Common myeloid progenitor, CD34-positive (primary cell): ENCODE measurements at regions not wholly inside any gene's neighbourhood (a gene's known extent, or its start where the extent isn't known, plus 50 kb on each side); places are given as distances from the start of the nearest gene placed in this dataset.

ENCODE experiments used
- CTCF ChIA-PET: fragments of 350-600 bp; sonication (Branson Sonifier 250); formaldehyde crosslinking; loops from one replicate; lab custom pipeline; 2021; ENCODE audit warnings: antibody characterized with exemption; lab: Charles Lee
- POLR2A ChIA-PET: fragments of 350-600 bp; sonication (Branson Sonifier 250); formaldehyde crosslinking; loops from one replicate; lab custom pipeline; 2021; ENCODE audit warnings: antibody characterized with exemption; lab: Charles Lee
- DNase-seq, 3 donors: peaks; one replicate each; pipeline versions ENCODE4 v3.0.0 to v3.0.0-alpha.2; 2013
- H3K27ac ChIP-seq, 2 experiments: 1 replicate in 1 of 2; 2 replicates in 1 of 2; pipeline ENCODE4 v1.7.0; 2013; ENCODE audit warnings: inconsistent platforms in 2 of 2, low read length in 2 of 2, mild to moderate bottlenecking in 2 of 2, low read depth in 1 of 2, moderate library complexity in 1 of 2; ENCODE audit not compliant: severe bottlenecking in 2 of 2, insufficient read depth in 1 of 2, poor library complexity in 1 of 2
- H3K27me3 ChIP-seq, 5 experiments: replicated peaks in 2 of 5; 1 replicate in 3 of 5; 2 replicates in 2 of 5; pipeline versions ENCODE4 v1.6.1 to v1.7.0; 2013; ENCODE audit warnings: low read length in 4 of 5, mild to moderate bottlenecking in 2 of 5, moderate library complexity in 2 of 5, inconsistent platforms in 1 of 5; ENCODE audit not compliant: insufficient read depth in 5 of 5, control insufficient read depth in 4 of 5
- H3K36me3 ChIP-seq, 4 experiments: 1 replicate in 2 of 4; 2 replicates in 2 of 4; pipeline versions ENCODE4 v1.6.1 to v1.7.0; 2013; ENCODE audit warnings: low read length in 3 of 4, control low read depth in 1 of 4, mild to moderate bottlenecking in 1 of 4; ENCODE audit not compliant: control insufficient read depth in 4 of 4, insufficient read depth in 4 of 4
- H3K4me1 ChIP-seq, 4 experiments: 1 replicate in 3 of 4; 2 replicates in 1 of 4; pipeline versions ENCODE4 v1.6.1 to v1.7.1; 2013; ENCODE audit warnings: low read length in 3 of 4, mild to moderate bottlenecking in 3 of 4, control low read depth in 1 of 4, inconsistent platforms in 1 of 4, moderate library complexity in 1 of 4; ENCODE audit not compliant: control insufficient read depth in 4 of 4, insufficient read depth in 4 of 4; ENCODE audit errors: control extremely low read depth in 1 of 4
- H3K4me3 ChIP-seq, 7 experiments: 1 replicate in 4 of 7; 2 replicates in 3 of 7; pipeline versions ENCODE4 v1.5.1 to v1.7.0; 2013; ENCODE audit warnings: mild to moderate bottlenecking in 7 of 7, low read length in 6 of 7, moderate library complexity in 6 of 7, inconsistent platforms in 2 of 7, low read depth in 2 of 7, control low read depth in 1 of 7; ENCODE audit not compliant: insufficient read depth in 4 of 7, control insufficient read depth in 1 of 7; ENCODE audit errors: extremely low read depth in 1 of 7
- H3K9me3 ChIP-seq, 5 experiments: 1 replicate in 4 of 5; 2 replicates in 1 of 5; pipeline versions ENCODE4 v1.6.1 to v1.7.1; 2013; ENCODE audit warnings: low read length in 4 of 5, mild to moderate bottlenecking in 2 of 5, inconsistent platforms in 1 of 5, low read depth in 1 of 5, moderate library complexity in 1 of 5; ENCODE audit not compliant: control insufficient read depth in 4 of 5, insufficient read depth in 2 of 5; ENCODE audit errors: control extremely low read depth in 1 of 5
- WGBS: methylation state at CpG from one replicate; pipeline ENCODE4 v1.1.5; 2013; ENCODE audit not compliant: insufficient coverage; 5-methylcytosine and 5-hydroxymethylcytosine counted together

- ChIA-PET POLR2A (no interaction called here), CTCF (no interaction called here)
- H3K27ac ChIP-seq: no peak overlapping the region
- no peaks in the 10 kb centered on the region for H3K27me3 ChIP-seq
- H3K36me3 ChIP-seq: no peaks in the 10 kb centered on the region
- DNase-seq: no peak
- H3K4me3 ChIP-seq: no peak overlapping the region
- H3K4me1 ChIP-seq: no peaks in the 10 kb centered on the region
- H3K9me3 ChIP-seq: no peaks in the 10 kb centered on the region
These were observed 905.9 kb downstream of the CENPC start for GRCh38 chr4:66639361-66639760.

DNA sequence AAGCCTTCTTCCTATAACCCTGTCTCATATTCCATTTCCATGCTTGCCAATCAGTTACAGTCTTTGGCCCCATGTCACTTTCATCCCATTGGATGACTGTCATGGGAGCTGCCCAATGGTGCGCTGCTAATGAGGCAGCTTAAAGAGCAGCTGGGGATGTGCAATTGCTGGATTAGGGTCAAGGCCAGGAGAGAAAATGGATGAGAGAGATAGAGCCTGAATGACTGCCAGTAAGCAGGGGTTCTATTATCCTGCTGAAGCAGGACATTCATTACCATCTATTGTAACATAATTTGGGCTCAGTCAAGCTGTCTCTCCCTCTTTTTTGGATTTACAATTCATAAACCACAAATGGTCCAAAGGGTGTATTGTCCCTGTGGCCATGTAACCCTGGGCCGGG lies 909.0 kb downstream of the CENPC start:
- ChIA-PET POLR2A (no interaction called here), CTCF (no interaction called here)
- no peak overlapping the region for H3K4me3 ChIP-seq
- DNase-seq: no peak
- no peak overlapping the region for H3K27ac ChIP-seq
- H3K9me3 ChIP-seq: no peaks in the 10 kb centered on the region
- 86% methylated on average over 1 of the region's 2 CpGs for WGBS
- no peaks in the 10 kb centered on the region for H3K27me3 ChIP-seq
- H3K36me3 ChIP-seq: no peaks in the 10 kb centered on the region
- H3K4me1 ChIP-seq: no peaks in the 10 kb centered on the region

DNA sequence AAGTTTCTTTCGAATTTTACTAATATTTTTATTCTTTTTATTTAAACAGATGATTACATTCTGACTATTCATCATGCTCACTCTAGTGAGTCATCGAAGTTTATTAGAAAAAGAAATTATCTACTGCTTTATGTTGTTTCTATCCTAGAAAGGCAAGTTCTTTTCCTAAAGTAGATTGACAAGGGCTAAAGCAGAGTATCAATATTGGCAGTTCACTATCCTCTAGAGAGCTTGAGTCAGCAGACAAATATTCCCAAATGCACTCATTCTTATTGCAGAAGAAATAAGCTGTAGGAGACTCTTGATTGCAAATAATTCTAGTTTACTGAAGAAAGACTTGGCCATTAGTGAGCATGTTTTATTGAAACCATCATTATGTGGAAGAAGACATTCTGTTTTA lies 911.8 kb downstream of the CENPC start:
- CTCF ChIA-PET: no interaction called here
- Histone ChIP-seq H3K4me1 (no peaks in the 10 kb centered on the region), H3K36me3 (no peaks in the 10 kb centered on the region), H3K27me3 (no peaks in the 10 kb centered on the region), H3K4me3 (no peak overlapping the region), H3K27ac (no peak overlapping the region), H3K9me3 (no peaks in the 10 kb centered on the region)
- POLR2A ChIA-PET: no interaction called here
- 100% methylated on average over 1 of the region's 2 CpGs for WGBS
- DNase-seq: no peak

- CTCF ChIA-PET: no interaction called here
- Histone ChIP-seq H3K27ac (no peak overlapping the region), H3K36me3 (no peaks in the 10 kb centered on the region), H3K4me3 (no peak overlapping the region), H3K4me1 (no peaks in the 10 kb centered on the region), H3K9me3 (no peaks in the 10 kb centered on the region), H3K27me3 (no peaks in the 10 kb centered on the region)
- DNase-seq: no peak
- POLR2A ChIA-PET: no interaction called here
These were observed 915.4 kb downstream of the CENPC start for GRCh38 chr4:66629927-66630326.

- CTCF ChIA-PET: no interaction called here
- DNase-seq: no peak
- H3K4me1 ChIP-seq: no peaks in the 10 kb centered on the region
- no peaks in the 10 kb centered on the region for H3K27me3 ChIP-seq
- WGBS: no CpG with 5 or more reads among the region's 3 CpGs
- H3K27ac ChIP-seq: no peak overlapping the region
- H3K36me3 ChIP-seq: no peaks in the 10 kb centered on the region
- no peak overlapping the region for H3K4me3 ChIP-seq
- POLR2A ChIA-PET: no interaction called here
- H3K9me3 ChIP-seq: no peaks in the 10 kb centered on the region
These were observed 917.2 kb downstream of the CENPC start for GRCh38 chr4:66628146-66628545.

GRCh38 chr4:66625480-66625879 lies 919.8 kb downstream of the CENPC start:
- Histone ChIP-seq H3K4me3 (no peak overlapping the region), H3K4me1 (no peaks in the 10 kb centered on the region), H3K27me3 (no peaks in the 10 kb centered on the region), H3K27ac (no peak overlapping the region), H3K36me3 (no peaks in the 10 kb centered on the region), H3K9me3 (no peaks in the 10 kb centered on the region)
- WGBS: 100% methylated on average over 2 of the region's 5 CpGs
- ChIA-PET CTCF (no interaction called here), POLR2A (no interaction called here)
- no peak for DNase-seq

DNA sequence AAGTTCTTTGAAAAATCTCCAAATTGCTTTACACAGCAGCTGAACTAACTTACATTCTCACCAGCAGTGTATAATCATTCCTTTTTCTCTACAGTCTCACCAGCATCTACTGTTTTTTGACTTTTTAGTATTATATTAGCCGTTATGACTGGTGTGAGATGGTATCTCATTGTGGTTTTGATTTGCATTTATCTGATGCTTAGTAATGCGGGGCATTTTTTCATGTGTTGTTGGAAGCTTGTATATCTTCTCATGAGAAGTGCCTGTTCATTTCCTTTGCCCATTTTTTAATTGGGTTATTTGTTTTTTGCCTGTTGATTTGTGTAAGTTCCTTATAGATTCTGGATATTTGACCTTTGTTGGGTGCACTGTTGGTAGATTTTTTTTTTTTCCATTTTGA lies 931.7 kb downstream of the CENPC start:
- whole genome bisulfite sequencing: 100% methylated on average over 1 of the region's 2 CpGs
- no peak overlapping the region for H3K4me3 ChIP-seq
- POLR2A ChIA-PET: no interaction called here
- H3K4me1 ChIP-seq: no peaks in the 10 kb centered on the region
- DNase-seq: no peak
- H3K9me3 ChIP-seq: peaks cover 0 to 8% (median 0%) of the 10 kb centered on the region in 5 experiments
- CTCF ChIA-PET: no interaction called here
- no peak overlapping the region for H3K27ac ChIP-seq
- no peaks in the 10 kb centered on the region for H3K36me3 ChIP-seq
- H3K27me3 ChIP-seq: no peaks in the 10 kb centered on the region

- Histone ChIP-seq H3K27me3 (no peaks in the 10 kb centered on the region), H3K27ac (no peak overlapping the region), H3K4me3 (no peak overlapping the region), H3K36me3 (no peaks in the 10 kb centered on the region), H3K4me1 (no peaks in the 10 kb centered on the region), H3K9me3 (no peaks in the 10 kb centered on the region)
- no peak for DNase-seq
- 84% methylated on average over 2 of the region's 2 CpGs for WGBS
- CTCF ChIA-PET: no interaction called here
- POLR2A ChIA-PET: no interaction called here
These were observed 936.3 kb downstream of the CENPC start for GRCh38 chr4:66609014-66609413.
